Neural cell (in vitro differentiated cells): ENCODE measurements at regions not wholly inside any gene's neighbourhood (a gene's known extent, or its start where the extent isn't known, plus 50 kb on each side); places are given as distances from the start of the nearest gene placed in this dataset.

ENCODE experiments used
- H2AFZ ChIP-seq: fragments of 200-600, 300-800 bp; sonication (generic), shearing (Covaris generic); 2 replicates; pipeline ENCODE4 v1.6.0; 2014; ENCODE audit warnings: low read depth, mild to moderate bottlenecking, antibody characterized with exemption, low read length, moderate library complexity
- H3F3A ChIP-seq: fragments of 200-600 bp; shearing (Covaris generic); 2 replicates; pipeline ENCODE4 v1.6.1; 2016; ENCODE audit warnings: mild to moderate bottlenecking, moderate library complexity, mixed read lengths, antibody characterized with exemption, low read length; ENCODE audit not compliant: insufficient read depth, poor library complexity, severe bottlenecking
- H3K27ac ChIP-seq: fragments of 200-600, 300-800 bp; sonication (generic), shearing (Covaris generic); 2 replicates; pipeline ENCODE4 v1.5.1; 2014; ENCODE audit warnings: mild to moderate bottlenecking, low read length, moderate library complexity
- H3K27me3 ChIP-seq: fragments of 300-800, 200-600 bp; sonication (generic), shearing (Covaris generic); 2 replicates; pipeline ENCODE4 v1.6.0; 2014; ENCODE audit warnings: mild to moderate bottlenecking, low read depth, low read length, moderate library complexity; ENCODE audit not compliant: insufficient read depth
- H3K36me3 ChIP-seq: fragments of 300-800, 200-600 bp; sonication (generic), shearing (Covaris generic); 2 replicates; pipeline ENCODE4 v1.5.1; 2014; ENCODE audit warnings: mild to moderate bottlenecking, antibody characterized with exemption, low read length, moderate library complexity; ENCODE audit not compliant: insufficient read depth
- H3K4me2 ChIP-seq: fragments of 300-800, 200-600 bp; sonication (generic), shearing (Covaris generic); 2 replicates; pipeline ENCODE4 v1.6.0; 2014; ENCODE audit warnings: mild to moderate bottlenecking, low read length
- H3K4me3 ChIP-seq: fragments of 300-800, 200-600 bp; sonication (generic), shearing (Covaris generic); 2 replicates; pipeline ENCODE4 v1.5.1; 2014; ENCODE audit warnings: mild to moderate bottlenecking, low read length, moderate library complexity
- H3K79me2 ChIP-seq: fragments of 200-600 bp; shearing (Covaris generic); replicated peaks from 2 replicates; pipeline ENCODE4 v1.6.0; 2014; ENCODE audit warnings: mild to moderate bottlenecking, low read length, moderate library complexity; ENCODE audit not compliant: insufficient read depth
- H3K9ac ChIP-seq: fragments of 300-800, 200-600 bp; sonication (generic), shearing (Covaris generic); 2 replicates; pipeline ENCODE4 v1.6.1; 2016; ENCODE audit warnings: mild to moderate bottlenecking, low read length, mixed read lengths
- H3K9me2 ChIP-seq: fragments of 200-600 bp; shearing (Covaris generic); 2 replicates; pipeline ENCODE4 v1.6.1; 2016; ENCODE audit warnings: mild to moderate bottlenecking, low read length, mixed read lengths; ENCODE audit not compliant: insufficient read depth
- H3K9me3 ChIP-seq: fragments of 200-600, 300-800 bp; sonication (generic), shearing (Covaris generic); 2 replicates; pipeline ENCODE4 v1.6.1; 2016; ENCODE audit warnings: mild to moderate bottlenecking, mixed run types, low read length, moderate library complexity, mixed read lengths
- H4K20me1 ChIP-seq: fragments of 200-600 bp; shearing (Covaris generic); 2 replicates; pipeline ENCODE4 v1.6.1; 2016; ENCODE audit warnings: mild to moderate bottlenecking, mixed run types; ENCODE audit not compliant: insufficient read depth
- EP300 ChIP-seq: fragments of 450-650 bp; conservative IDR thresholded peaks from 2 replicates; pipeline ENCODE4 v1.6.1; 2014; ENCODE audit warnings: antibody characterized with exemption, mild to moderate bottlenecking, moderate library complexity; ENCODE audit not compliant: poor library complexity, severe bottlenecking
- EZH2 ChIP-seq: fragments of 200-600, 300-800 bp; shearing (Covaris generic), sonication (generic); IDR thresholded peaks from 2 replicates; pipeline ENCODE4 v1.6.1; 2014; ENCODE audit warnings: antibody characterized with exemption, low read length, borderline replicate concordance, mild to moderate bottlenecking; ENCODE audit not compliant: insufficient read depth, poor library complexity, severe bottlenecking
- MXI1 ChIP-seq: fragments of 450-650 bp; conservative IDR thresholded peaks from 2 replicates; pipeline ENCODE4 v1.6.1; 2014; ENCODE audit warnings: antibody characterized with exemption, mild to moderate bottlenecking; ENCODE audit not compliant: poor library complexity, severe bottlenecking
- POLR2AphosphoS5 ChIP-seq: IDR thresholded peaks from 2 replicates; pipeline ENCODE4 v1.6.1; 2012
- RAD21 ChIP-seq: fragments of 450-650 bp; conservative IDR thresholded peaks from 2 replicates; pipeline ENCODE4 v1.6.1; 2014; ENCODE audit warnings: antibody characterized with exemption, mild to moderate bottlenecking, moderate library complexity
- SMC3 ChIP-seq: fragments of 450-650 bp; conservative IDR thresholded peaks from 2 replicates; pipeline ENCODE4 v1.6.1; 2014; ENCODE audit warnings: antibody characterized with exemption, mild to moderate bottlenecking, moderate library complexity; ENCODE audit not compliant: poor library complexity
- TAF1 ChIP-seq: IDR thresholded peaks from 2 replicates; pipeline ENCODE4 v1.6.1; 2012; ENCODE audit warnings: low read depth
- TF ChIP-seq, protein P1 (sequence below): IDR thresholded peaks from 2 replicates; pipeline ENCODE4 v1.6.1; 2012; ENCODE audit warnings: borderline replicate concordance
- TF ChIP-seq, protein P2 (sequence below): fragments of 450-650 bp; IDR thresholded peaks from 2 replicates; pipeline ENCODE4 v1.5.1; 2014; ENCODE audit warnings: antibody characterized with exemption, mild to moderate bottlenecking, moderate library complexity; ENCODE audit not compliant: poor library complexity, severe bottlenecking

DNA sequence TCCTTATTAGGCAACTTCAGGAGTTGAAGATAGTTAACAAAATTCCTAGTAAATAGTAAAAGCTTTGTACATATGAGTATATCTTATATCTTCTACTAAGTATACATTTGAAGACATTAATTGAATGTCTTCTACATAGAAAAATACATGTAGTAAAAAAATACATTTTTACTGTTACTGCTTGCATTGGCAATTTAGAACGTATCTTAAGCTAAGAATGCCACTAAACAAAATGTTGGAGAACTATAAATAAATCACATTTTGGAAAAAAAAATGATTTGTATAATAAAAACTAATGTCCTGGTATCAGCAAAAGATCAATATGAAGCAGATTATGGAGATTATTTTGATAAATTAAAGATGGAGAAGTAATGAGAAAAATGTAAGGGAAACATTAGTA, 434.2 kb upstream of the SLC8A1 start:
- Histone ChIP-seq H3K27ac (no peak overlapping the region), H2AFZ (no peak overlapping the region), H3F3A (no peaks in the 10 kb centered on the region), H3K9me2 (no peaks in the 10 kb centered on the region), H3K79me2 (no peaks in the 10 kb centered on the region), H3K36me3 (no peaks in the 10 kb centered on the region), H3K4me2 (no peak overlapping the region), H3K27me3 (no peaks in the 10 kb centered on the region), H3K4me3 (no peak overlapping the region), H3K9ac (no peak overlapping the region), H4K20me1 (no peaks in the 10 kb centered on the region), H3K9me3 (no peaks in the 10 kb centered on the region)
- TF ChIP-seq MXI1 (no peak), EP300 (no peak), POLR2AphosphoS5 (no peak), RAD21 (no peak), SMC3 (no peak), EZH2 (no peak), TAF1 (no peak)
- TF ChIP-seq, protein P1, sequence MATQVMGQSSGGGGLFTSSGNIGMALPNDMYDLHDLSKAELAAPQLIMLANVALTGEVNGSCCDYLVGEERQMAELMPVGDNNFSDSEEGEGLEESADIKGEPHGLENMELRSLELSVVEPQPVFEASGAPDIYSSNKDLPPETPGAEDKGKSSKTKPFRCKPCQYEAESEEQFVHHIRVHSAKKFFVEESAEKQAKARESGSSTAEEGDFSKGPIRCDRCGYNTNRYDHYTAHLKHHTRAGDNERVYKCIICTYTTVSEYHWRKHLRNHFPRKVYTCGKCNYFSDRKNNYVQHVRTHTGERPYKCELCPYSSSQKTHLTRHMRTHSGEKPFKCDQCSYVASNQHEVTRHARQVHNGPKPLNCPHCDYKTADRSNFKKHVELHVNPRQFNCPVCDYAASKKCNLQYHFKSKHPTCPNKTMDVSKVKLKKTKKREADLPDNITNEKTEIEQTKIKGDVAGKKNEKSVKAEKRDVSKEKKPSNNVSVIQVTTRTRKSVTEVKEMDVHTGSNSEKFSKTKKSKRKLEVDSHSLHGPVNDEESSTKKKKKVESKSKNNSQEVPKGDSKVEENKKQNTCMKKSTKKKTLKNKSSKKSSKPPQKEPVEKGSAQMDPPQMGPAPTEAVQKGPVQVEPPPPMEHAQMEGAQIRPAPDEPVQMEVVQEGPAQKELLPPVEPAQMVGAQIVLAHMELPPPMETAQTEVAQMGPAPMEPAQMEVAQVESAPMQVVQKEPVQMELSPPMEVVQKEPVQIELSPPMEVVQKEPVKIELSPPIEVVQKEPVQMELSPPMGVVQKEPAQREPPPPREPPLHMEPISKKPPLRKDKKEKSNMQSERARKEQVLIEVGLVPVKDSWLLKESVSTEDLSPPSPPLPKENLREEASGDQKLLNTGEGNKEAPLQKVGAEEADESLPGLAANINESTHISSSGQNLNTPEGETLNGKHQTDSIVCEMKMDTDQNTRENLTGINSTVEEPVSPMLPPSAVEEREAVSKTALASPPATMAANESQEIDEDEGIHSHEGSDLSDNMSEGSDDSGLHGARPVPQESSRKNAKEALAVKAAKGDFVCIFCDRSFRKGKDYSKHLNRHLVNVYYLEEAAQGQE, result no peak
- TF ChIP-seq, protein P2, sequence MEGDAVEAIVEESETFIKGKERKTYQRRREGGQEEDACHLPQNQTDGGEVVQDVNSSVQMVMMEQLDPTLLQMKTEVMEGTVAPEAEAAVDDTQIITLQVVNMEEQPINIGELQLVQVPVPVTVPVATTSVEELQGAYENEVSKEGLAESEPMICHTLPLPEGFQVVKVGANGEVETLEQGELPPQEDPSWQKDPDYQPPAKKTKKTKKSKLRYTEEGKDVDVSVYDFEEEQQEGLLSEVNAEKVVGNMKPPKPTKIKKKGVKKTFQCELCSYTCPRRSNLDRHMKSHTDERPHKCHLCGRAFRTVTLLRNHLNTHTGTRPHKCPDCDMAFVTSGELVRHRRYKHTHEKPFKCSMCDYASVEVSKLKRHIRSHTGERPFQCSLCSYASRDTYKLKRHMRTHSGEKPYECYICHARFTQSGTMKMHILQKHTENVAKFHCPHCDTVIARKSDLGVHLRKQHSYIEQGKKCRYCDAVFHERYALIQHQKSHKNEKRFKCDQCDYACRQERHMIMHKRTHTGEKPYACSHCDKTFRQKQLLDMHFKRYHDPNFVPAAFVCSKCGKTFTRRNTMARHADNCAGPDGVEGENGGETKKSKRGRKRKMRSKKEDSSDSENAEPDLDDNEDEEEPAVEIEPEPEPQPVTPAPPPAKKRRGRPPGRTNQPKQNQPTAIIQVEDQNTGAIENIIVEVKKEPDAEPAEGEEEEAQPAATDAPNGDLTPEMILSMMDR, result no peak

DNA sequence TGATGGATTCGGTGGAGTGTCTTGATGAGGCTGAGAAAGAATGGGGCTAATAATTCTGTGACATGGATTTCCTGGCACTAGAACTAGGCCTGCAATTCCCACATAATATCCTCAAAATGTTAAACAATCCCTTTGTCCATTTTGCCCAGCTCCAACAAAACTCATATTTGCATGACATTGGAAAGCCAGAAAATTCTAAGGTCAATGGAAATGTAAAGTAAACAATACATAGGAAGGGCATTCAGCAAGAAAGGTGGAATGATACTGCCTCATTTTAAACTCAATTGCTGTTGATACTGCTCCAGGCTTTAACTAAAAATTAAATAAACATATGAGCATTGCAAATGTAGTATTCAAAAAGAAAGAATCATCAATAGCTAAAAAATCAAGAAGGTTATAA, 434.8 kb upstream of the SLC8A1 start:
- H3K36me3 ChIP-seq, result no peaks in the 10 kb centered on the region
- H3K9me3 ChIP-seq, result no peaks in the 10 kb centered on the region
- H3K9me2 ChIP-seq, result no peaks in the 10 kb centered on the region
- H3K79me2 ChIP-seq, result no peaks in the 10 kb centered on the region
- H3F3A ChIP-seq, result no peaks in the 10 kb centered on the region
- H3K4me2 ChIP-seq, result no peak overlapping the region
- no peaks in the 10 kb centered on the region for H3K27me3 ChIP-seq
- H4K20me1 ChIP-seq, result no peaks in the 10 kb centered on the region
- no peak overlapping the region for H3K9ac ChIP-seq
- no peak overlapping the region for H3K4me3 ChIP-seq
- no peak overlapping the region for H3K27ac ChIP-seq
- TF ChIP-seq, protein P2, result no peak
- TF ChIP-seq, protein P1, result no peak
- TF ChIP-seq RAD21, result no peak
- no peak for TF ChIP-seq SMC3
- TF ChIP-seq POLR2AphosphoS5, result no peak
- TF ChIP-seq MXI1, result no peak
- TF ChIP-seq TAF1, result no peak
- TF ChIP-seq EP300, result no peak
- TF ChIP-seq EZH2, result no peak
- no peak overlapping the region for H2AFZ ChIP-seq
